Fibroblast of upper back skin (primary cell): ENCODE measurements at regions not wholly inside any gene's neighbourhood (a gene's known extent, or its start where the extent isn't known, plus 50 kb on each side); places are given as distances from the start of the nearest gene placed in this dataset.
"Not testable (repeated sequence)": the region's sequence is repeated elsewhere in the genome, so short reads cannot be mapped to it uniquely, and the experiment has no call there.

Experiments used
- DNase-seq: peaks from one replicate; pipeline ENCODE4 v3.0.0-alpha.2; 2013

DNA sequence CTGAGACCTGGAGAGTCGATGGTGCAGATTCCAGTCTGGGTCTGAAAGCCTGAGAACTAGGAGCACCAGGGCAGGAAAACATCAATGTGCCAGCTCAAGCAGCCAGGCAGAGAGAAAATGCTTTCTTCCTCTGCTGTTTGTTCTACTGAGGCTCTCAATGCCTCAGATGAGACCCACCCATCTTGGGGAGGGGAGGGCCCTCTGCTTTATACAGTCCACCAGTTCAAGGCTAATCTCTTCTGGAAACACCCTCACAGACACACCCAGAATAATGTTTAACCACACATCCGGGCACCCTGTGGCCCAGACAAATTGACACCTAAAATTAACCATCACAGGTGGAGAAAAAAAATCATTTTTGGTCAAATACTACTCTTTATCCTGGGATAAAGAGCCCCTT, 89.3 kb upstream of the SLC22A23 start:
- no peak for DNase-seq

DNA sequence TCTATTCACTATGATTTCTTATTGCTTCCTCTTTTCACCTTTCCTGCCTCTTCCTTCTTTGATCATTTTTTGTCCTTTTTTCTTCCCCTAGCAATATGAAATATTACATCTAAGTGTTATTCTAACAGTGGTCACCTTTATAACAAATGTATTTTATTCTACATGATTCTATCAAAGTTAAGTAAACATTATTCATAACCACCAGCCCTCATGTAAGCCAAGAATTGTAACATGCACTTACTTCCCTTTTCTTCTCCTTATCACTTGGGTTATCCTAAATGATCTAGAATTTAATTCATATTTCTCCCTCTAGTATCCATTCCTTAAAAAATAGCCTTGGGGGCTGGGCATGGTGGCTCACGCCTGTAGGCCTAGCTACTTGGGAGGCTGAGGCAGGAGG, 88.3 kb upstream of the SLC22A23 start:
- DNase-seq, result no peak

DNA sequence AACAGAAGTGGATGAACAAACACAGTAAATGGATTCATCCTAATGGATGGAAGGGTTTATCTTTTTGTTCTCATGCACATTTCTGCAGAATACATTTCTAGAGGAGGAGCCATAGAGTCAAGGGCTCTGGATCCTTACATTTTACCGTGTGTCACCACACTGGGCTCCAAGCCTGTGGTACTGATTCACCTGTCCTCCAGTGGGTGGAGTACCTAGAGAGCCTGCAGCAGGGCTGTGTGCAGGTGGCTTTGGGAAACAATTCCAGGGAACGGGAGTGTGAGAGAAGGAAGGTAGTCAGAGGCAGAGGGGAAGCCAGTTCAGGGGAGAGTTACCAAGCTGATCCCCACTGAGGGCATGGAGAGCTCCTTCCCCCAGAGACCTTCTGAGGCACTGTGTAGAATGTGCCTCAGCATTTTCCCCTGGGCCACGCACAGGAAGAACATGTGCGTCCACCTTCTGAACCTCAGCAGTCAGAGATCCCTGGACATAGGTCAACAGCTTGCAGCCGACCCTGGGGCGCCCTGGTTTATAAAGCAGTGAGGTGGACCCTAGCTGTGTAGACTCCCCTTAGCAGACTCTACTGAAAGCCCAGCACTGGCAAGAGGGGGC, 85.3 kb upstream of the SLC22A23 start:
- no peak for DNase-seq

DNA sequence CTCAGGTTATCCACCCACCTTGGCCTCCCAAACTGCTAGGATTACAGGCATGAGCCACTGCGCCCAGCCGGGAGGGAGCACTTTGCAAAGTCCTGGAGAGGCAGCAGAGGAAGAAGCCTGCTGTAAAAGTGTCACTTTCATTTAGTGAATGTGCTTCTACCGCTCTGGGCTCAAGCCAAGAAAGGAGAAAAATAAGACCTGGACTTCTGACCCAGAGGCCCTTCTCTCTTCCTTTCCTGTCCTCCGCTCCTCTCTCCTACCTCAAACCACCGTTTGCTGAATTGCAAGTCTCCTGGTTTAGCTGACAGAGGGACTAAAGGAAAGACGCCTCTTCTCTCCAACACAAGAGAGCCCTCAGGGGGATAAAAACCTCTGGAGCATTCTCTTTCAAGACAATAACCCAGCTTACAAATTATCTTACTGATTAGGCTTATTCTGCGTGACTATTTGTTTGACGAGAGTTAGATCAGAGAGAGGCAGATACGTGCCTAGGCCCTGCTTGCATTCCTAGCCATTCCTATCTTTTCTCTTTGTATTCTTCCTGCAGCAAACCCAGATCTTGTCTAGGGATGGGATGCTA, 84.2 kb upstream of the SLC22A23 start:
- DNase-seq, result no peak

DNA sequence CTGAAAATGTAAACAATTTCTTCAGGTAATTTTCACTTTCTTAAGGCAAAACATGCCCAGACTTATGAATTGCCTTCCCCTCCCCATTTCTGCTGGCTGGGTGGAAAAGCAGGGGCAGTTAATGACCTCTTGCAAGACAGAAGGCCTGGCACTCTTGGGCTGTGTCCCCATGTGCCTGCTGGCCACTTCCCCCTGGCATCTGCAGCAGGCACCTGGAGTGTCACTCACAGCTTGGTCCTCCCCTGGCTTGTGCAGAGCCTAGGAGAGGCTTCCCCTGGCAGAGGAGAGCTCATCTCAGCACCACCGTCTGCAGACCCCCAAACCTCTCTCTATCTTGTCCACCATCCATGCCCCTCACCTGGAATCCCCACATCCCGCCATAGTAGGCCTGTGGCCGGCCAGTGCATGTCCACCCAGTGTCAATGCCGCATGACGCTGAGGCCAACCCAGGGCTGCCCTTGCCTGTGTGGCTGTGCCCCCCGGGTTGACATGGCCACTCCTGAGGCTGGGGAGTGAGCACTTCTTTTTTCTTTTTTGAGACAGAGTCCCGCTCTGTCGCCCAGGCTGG, 83.5 kb upstream of the SLC22A23 start:
- no peak for DNase-seq

DNA sequence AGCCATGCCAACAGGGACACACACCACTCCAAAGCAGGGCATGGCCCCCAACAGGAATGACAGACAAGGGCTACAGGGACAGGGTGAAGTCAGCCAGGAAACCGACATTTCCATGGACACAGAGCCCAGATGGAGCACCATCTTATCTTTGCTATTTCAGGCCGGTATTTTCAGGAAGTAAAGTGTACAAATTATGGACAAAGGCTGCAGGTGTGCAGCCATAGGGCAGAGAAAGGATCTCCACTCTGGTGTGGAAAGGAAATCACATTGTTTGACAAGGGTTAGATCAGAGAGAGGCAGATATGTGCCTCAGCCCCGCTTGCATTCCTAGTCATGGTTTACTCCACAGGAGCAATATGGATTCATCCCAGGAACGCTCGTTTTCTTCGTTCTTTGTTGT, 81.7 kb upstream of the SLC22A23 start:
- DNase-seq, result no peak

DNA sequence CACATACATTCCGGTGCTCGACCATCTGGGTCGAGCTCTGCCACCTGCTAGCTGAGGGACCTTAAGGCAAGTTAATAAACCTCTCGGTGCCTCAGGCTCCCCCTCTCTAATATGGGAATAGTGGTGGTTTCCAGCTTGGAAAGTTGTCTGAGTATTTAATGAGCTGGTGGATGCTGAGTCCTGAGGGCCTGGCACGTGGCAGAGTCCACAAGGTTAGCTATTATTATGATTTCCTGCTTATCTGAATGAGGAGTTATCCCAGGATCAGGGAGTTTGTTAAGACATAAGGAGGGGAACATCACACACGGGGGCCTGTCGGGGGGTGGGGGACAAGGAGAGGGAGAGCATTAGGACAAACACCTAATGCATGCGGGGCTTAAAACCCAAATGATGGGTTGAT, 80.1 kb upstream of the SLC22A23 start:
- no peak for DNase-seq

DNA sequence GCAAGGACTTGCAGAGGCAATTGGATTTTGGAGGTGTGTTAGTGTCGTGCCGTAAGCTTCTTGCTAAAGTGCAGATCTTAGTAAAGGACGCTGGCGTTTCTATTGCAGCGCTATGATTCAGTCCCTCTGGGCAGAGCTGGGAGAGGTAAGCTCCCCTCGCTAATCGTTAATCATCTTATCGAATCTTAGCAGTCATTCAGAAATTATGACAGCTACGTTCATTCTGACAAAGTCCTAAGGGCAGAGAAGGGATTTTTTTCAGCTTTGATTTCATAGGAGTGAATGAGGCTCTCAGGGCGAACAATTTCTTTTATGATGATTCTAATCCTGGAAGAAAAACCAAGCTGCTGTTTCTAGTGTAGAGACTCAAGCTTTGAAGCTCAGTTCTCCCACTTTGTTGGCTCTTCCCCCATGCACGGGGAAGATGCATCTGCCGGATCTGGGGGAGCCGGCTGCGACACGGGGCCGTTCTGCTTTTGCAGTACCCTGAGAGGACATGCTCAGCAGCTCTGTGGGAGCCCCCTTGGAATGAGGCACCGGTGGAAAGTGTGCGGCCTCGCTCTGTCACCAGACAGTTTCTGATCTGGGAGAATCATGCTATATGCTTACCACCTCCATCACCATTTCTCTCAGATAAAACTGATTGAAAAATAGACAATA, 79.1 kb upstream of the SLC22A23 start:
- no peak for DNase-seq

DNA sequence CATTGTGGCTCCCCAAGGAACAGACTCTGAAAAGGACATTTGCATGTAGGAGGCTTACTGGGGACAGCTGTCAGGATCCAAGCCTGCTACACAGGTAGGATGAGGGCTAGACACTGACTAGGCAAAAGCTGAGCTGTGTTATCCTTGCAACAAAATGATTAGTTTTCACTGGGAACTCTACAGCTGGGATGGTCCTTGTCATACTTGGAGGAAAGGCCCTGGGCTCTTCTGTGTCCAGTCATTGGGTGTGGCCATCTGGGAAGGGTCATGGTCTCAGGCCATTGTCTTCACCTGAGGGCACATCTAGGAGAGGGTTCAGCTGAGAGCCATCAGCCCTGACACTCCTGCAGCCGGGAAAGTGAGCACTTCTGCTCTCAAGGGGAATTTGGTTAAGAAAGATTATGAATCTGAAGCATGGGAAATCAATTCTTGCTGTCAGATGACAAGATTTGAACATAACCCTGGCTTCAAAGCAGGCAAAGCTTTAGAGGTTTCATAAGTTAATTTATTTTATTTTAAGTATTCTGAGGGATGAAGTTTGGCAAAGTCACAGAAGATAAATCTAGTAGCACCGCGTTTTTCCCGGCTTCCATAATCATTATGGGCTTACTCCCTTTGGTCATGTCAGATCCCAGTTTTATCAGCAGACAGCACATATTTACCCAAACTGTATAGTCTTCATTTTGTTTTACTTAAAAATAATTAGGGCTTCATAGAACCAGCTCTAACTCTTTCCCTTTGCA, 78.4 kb upstream of the SLC22A23 start:
- no peak for DNase-seq

DNA sequence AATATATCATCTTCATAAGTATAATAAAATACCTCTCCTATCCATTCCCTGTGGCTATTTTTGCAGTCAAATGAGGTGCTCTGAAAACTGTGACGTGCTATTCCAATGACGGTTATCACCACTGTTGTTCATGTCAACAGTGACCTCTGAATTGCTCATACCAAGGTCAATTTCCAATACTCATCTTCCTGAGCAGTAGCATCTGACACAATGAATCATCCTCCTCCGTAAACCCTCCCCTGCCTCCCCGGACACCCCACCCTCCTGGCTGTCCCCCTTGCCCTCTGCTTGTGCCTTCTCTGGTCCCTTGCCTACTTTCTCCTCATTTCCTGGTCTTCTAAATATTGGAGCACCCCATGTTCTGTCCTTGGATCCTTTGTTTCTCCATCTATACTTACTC, 77.7 kb upstream of the SLC22A23 start:
- DNase-seq, result no peak

DNA sequence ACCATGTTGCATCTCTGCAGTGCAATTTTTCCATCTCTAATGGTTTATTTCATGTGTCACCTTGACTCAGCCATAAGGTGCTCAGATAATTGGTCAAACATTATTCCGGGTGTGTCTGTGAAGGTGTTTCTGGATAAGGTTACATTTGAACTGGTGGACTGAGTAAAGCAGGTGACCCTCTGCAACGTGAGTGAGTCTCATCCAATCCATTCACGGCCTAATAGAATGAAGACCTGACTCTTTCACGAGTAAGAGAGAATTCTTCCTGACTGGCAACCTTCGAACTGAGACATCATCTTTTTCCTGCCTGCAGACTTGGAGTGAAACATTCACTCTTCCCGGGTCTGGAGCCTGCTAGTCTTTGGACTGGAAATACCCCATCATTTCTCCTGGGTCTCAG, 77.1 kb upstream of the SLC22A23 start:
- DNase-seq, result no peak

DNA sequence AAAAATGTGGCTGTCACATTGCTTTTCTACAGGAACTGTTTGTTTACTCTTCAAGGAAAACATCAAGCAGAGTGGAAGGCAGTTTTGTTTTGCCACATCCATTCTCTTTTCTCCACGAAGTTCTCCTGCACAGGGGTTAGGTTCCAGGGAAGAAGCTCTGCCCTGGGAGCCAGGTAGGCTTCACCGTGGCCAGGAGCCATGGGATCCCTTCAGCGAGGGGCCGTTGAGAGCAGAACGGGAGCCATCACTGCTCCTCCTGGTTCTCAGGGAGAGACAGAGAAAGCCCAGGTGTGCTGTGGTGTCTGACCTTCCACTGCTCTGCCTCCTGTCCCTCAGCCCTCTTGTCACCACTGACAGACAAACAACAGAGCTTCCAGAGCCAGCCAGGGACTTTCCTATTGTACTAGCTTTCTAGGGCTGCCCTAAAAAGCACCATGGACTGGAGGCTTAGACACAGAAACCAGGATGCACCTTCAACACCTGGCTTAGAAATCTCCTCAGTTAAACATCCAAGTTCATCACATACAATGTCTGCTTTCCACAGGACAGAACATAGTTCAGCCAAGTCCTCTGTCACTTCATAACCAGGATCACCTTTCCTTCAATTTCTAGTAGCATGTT, 75.6 kb upstream of the SLC22A23 start:
- no peak for DNase-seq

DNA sequence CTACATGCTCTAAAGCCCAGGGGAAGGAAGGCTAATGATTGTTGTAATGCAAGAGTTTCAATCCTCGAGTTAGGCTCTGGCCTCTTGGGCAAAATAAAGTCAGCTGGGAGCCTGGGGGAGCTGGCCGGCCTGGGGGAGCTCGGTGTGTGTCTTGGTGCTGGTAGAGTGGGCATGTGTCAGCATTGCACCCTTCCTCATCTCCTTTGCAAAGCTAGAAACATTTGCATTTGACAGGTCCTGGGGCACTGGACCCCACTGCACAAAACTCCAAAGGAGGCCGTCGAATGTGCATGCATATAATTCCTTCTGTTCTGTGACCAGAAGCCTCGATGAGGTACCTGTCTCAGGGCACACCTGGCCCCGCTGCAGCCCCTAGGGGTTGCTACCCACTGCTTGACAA, 74.6 kb upstream of the SLC22A23 start:
- DNase-seq, result no peak

DNA sequence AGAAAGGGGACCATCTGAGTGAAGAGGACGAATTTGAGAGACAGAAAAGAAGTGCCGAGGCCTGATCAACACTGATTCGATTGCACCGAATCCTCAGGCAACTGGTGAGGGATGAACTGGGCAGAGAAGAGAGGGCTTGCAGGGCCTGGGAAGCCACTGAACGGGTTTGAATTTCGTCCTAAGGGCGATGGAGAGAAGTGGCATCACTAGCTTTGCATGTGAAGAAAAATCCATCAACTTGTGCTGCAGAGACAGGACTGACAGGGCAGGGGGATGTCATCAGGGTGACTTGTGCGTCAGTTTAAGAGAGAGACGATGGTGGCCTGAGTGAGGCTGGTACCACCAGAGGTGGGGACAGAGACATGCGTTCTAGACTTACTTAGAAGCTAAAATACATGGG, 73.7 kb upstream of the SLC22A23 start:
- DNase-seq, result no peak

DNA sequence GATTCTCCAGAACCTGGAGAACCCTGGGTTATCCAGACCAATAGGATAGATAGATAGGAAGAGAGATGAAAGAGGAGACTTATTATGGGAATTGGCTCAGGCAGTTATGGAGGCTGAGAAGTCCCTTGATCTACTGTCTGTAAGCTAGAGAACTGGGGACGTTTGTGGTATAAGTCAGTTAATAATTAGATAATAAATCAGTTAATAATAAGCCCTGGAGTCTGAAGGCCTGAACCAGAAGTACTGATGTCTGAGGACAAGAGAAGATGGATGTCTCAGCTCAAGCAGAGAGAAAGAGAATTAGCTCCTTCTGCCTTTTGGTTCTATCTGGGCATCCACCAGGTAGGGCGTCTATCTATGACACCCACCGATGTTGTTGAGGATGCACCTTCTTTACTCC, 72.9 kb upstream of the SLC22A23 start:
- no peak for DNase-seq

DNA sequence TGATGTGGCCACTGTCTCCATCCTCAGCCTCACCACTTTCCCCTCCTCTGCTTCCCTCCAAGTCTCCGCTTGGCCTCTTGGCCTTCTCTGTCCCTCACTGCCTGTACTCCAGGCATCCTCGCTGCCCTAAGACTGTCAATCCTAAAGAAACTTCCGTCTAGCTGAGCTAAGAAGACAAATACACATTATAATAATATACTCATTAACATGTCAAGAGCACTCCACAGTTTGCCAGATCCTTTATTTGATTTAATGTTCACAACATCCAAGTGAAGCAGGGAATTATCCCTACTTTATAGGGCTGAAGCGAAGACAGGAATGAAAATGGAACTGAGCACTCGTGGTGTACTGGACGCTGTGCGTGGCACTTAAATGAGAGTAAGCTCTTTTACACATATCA, 72.4 kb upstream of the SLC22A23 start:
- DNase-seq, result no peak

DNA sequence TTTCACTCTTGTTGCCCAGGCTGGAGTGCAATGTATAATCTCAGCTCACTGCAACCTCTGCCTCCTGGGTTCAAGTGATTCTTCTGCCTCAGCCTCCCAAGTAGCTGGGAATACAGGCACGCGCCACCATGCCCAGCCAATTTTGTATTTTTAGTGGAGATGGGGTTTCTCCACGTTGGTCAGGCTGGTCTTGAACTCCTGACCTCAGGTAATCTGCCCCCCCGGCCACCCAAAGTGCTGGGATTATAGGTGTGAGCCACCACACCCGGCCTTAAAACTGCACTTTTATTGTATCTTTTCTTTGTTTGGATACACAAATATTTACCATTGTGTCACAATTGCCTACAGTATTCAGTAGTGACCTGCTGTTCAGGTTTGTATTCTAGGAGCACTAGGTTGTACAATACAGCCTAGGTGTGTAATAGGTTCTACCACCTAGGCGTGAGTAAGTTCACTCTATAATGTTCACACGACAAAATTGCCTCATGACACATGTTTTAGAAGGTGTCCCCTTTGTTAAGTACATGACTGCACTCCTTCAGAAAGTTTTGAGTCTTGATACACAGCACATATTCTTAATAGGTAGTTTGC, 71.3 kb upstream of the SLC22A23 start:
- DNase-seq, result not testable (repeated sequence)

DNA sequence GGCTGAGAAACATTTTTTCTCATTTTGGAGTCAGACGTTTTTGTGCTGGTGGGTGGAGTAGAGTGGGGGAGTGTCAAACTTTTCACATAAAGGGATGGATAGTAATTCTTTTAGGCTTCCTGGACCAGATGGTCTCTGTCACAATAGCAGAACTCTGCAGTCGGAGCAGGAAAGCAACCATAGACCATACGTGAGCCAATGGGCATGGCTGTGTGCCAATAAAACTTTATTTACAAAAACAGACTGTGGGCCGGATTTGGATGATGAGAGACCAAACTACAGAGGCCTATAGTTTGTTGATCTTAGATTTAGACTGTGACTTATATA, 70.8 kb upstream of the SLC22A23 start:
- no peak for DNase-seq

DNA sequence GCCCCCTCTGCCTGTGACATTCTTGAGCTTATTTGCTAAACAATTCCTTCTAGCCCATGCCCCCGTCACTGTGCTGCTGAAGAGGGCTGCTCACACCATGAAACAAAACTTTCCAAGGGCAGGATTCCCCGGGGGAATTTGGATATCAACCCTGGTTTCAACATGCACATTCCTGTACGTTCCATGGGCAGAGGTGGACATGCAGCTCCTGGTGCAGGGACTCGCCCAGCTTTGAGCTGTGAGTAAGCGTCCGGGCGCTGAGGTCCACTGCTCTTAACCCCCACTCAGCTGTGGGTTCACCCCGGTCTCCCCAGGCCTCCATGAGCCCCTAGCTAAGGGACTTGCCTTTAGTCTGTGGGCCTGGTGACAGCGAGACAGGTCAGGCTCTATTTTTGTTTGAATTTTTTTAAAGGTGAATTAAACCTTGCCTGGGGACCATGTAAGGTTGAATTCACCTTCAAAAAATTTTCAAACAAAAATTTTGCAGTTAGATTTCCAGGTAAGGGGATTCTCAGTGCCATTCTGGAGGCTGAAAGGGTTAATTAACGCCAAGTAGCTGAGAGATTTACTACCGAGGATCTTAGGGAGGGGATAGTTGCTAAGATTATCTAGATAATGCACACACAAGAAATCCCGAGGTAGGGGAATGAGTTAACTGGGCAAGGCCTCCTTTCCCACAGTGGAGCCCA, 70.3 kb upstream of the SLC22A23 start:
- DNase-seq, result peak; percentile 41

DNA sequence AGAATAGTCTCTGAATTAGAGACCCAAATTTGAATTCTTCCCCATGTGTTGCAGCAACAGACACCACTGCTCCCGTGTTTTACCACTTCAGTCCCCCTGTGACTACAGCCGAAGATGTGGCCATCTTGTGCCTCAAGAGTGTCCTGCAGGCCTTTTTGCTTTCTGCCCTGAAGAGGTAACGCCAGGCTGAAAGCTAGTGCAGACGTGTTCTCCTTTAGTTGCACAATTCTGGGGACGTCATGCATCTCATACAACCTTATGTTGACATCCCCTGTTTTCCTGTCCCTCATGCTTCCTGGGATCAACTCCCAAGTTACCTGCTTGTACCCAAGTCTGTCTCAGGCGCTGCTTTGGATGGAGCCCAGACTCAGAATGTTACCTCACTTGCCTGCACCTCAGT, 69.1 kb upstream of the SLC22A23 start:
- DNase-seq, result no peak

DNA sequence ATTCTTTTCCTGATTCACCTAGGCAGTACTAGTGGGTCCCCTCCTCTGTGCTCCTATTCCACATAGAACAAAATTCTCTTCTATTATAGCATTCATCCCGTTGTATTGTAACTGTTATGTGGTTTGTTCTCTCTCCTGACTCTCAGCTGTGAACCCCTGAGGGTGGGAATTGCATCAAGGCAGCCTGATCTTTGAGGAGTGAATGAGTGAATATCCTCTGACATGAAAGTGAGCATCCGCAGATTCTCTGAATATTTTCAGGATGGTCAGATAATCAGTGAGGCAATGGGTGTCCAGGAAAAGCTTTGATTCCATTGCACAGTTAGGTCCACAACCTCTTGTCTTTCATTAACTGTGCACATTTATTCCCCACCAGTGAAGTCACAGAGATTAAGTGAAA, 67.6 kb upstream of the SLC22A23 start:
- no peak for DNase-seq

DNA sequence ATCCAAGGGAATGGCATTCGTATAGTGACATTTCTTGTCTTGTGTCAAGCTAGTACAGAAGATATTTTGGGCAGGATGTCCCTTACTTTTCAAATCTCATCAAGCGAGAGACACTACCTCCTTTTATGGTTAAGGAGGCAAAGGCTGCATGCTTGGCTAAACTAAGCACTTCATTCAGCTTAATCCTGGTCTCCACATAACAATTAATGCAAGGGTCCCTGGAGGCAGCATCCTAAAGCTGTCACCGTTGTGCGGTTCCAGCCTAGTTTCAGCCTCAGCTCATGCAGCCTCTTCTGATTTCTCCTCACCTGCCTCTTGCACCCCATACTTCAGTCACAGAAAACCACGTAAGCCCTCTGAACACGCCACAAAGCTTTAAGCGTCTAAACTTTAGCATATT, 67.1 kb upstream of the SLC22A23 start:
- no peak for DNase-seq
